ENCODE measurements at regions not wholly inside any gene's neighbourhood (a gene's known extent, or its start where the extent isn't known, plus 50 kb on each side); places are given as distances from the start of the nearest gene placed in this dataset.

- no peak for TF ChIP-seq POLR2AphosphoS5 (IDR thresholded peaks at IDR 0.05)
- no peak for TF ChIP-seq CTCF (IDR thresholded peaks at IDR 0.05)
Observed at GRCh38 chr4:10761903-10762302, 77.3 kb upstream of the CLNK start.
